BJ (cell line): ENCODE measurements at regions not wholly inside any gene's neighbourhood (a gene's known extent, or its start where the extent isn't known, plus 50 kb on each side); places are given as distances from the start of the nearest gene placed in this dataset.
"Not testable (repeated sequence)": the region's sequence is repeated elsewhere in the genome, so short reads cannot be mapped to it uniquely, and the experiment has no call there.

Experiments
- CTCF ChIA-PET: fragments of 350-600 bp; formaldehyde crosslinking; extraction: SDS; loops from one replicate; lab custom pipeline; 2021; ENCODE audit warnings: antibody characterized with exemption, inconsistent platforms; lab: Yijun Ruan, JAX
- POLR2A ChIA-PET: fragments of 300-600 bp; sonication (Branson Sonifier 250); formaldehyde crosslinking; extraction: SDS; loops from one replicate; lab custom pipeline; 2021; ENCODE audit warnings: antibody characterized with exemption; lab: Charles Lee
- DNase-seq: peaks from one replicate; pipeline ENCODE4 v3.0.0-alpha.2; 2011; ENCODE audit warnings: low read depth
- H3K27me3 ChIP-seq: 2 replicates; pipeline ENCODE4 v1.6.0; 2011; ENCODE audit warnings: low read length; ENCODE audit not compliant: control insufficient read depth, insufficient read depth
- H3K36me3 ChIP-seq: 2 replicates; pipeline ENCODE4 v1.5.1; 2011; ENCODE audit warnings: low read length; ENCODE audit not compliant: control insufficient read depth, insufficient read depth
- H3K4me3 ChIP-seq: 2 replicates; pipeline ENCODE4 v1.5.1; 2011; ENCODE audit warnings: low read depth, mild to moderate bottlenecking, control low read depth, low read length
- TF ChIP-seq, protein P1 (sequence below): IDR thresholded peaks from 2 replicates; pipeline ENCODE4 v1.5.1; 2011; ENCODE audit warnings: low read depth, mild to moderate bottlenecking, control low read depth, inconsistent platforms, low read length, moderate library complexity; ENCODE audit not compliant: insufficient read depth

DNA sequence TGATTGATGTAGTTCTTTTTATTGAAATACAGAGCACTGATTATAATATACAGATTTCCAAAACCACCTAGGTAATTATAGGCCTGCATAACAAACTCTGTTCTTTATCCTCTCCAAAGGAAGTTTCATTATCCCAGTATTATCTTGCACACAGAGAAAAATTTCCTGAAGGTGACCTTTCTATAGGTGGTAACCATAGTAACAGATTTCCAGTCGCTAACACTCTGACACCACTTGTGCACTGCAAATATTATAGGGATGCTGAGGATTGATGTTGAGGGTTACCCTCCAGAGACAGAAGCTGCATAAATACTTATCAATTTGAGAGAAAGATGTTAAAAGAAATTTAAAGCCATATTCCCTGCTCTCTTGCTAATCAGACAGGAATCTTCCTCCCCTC lies 274.5 kb upstream of the NRSN1 start:
- POLR2A ChIA-PET: no interaction called here
- CTCF ChIA-PET: no interaction called here
- DNase-seq: no peak

DNA sequence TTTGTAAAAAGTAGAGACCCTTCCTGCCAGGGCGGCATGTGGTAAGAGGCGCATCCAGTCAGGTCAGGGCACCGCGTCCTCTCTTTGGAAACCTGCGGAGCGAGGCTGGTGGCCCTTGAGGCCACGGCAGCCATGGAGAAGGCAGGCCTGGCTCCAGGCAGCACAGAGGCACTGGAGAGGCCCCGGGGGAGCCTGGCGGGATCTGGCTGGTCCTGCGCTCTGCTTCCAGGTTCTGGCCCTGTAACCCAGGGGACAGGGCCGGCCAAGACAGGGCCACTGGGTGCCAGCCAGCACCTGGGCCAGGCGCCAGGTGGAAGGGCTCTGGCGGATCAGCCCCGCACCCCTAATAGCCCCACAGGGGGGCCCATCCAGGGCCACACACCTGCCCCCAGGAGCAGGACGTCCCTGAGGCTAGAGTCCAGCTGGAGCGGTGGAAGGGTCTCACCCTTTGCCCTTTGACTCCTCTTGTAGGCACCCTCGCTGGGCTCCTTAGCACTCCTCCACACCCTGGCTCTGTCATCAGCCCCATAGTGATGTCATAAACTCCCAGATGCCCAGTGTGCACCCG lies 272.4 kb upstream of the NRSN1 start:
- H3K36me3 ChIP-seq, DNase-seq, H3K27me3 ChIP-seq, POLR2A ChIA-PET, CTCF ChIA-PET, H3K4me3 ChIP-seq: not testable (repeated sequence)

More for the DNA sequence above, 274.5 kb upstream of the NRSN1 start:
- Histone ChIP-seq H3K4me3 (no peak overlapping the region), H3K36me3 (no peaks in the 10 kb centered on the region), H3K27me3 (no peaks in the 10 kb centered on the region)
- TF ChIP-seq, protein P1, sequence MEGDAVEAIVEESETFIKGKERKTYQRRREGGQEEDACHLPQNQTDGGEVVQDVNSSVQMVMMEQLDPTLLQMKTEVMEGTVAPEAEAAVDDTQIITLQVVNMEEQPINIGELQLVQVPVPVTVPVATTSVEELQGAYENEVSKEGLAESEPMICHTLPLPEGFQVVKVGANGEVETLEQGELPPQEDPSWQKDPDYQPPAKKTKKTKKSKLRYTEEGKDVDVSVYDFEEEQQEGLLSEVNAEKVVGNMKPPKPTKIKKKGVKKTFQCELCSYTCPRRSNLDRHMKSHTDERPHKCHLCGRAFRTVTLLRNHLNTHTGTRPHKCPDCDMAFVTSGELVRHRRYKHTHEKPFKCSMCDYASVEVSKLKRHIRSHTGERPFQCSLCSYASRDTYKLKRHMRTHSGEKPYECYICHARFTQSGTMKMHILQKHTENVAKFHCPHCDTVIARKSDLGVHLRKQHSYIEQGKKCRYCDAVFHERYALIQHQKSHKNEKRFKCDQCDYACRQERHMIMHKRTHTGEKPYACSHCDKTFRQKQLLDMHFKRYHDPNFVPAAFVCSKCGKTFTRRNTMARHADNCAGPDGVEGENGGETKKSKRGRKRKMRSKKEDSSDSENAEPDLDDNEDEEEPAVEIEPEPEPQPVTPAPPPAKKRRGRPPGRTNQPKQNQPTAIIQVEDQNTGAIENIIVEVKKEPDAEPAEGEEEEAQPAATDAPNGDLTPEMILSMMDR: no peak

DNA sequence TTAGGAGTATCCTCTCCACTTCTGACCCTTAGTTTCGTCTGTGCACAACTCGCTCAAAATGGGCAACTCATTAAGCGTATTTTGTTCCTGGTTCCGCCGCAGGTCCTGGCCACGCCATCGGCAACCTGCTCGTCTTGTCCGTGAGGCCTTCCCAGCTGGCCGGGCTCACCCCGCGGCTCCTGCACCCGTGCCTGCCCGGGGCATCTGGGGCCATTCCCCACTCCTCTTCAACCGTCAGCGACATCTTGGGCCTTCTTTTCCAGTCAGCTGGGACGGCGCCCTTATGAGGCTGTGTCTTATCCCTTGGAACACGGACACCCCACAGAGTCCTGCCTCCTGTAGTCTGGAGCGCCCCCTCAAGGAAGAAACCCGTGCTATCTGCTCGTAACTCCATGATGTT lies 271.9 kb upstream of the NRSN1 start:
- POLR2A ChIA-PET, DNase-seq, H3K27me3 ChIP-seq, H3K36me3 ChIP-seq, CTCF ChIA-PET, H3K4me3 ChIP-seq: not testable (repeated sequence)

DNA sequence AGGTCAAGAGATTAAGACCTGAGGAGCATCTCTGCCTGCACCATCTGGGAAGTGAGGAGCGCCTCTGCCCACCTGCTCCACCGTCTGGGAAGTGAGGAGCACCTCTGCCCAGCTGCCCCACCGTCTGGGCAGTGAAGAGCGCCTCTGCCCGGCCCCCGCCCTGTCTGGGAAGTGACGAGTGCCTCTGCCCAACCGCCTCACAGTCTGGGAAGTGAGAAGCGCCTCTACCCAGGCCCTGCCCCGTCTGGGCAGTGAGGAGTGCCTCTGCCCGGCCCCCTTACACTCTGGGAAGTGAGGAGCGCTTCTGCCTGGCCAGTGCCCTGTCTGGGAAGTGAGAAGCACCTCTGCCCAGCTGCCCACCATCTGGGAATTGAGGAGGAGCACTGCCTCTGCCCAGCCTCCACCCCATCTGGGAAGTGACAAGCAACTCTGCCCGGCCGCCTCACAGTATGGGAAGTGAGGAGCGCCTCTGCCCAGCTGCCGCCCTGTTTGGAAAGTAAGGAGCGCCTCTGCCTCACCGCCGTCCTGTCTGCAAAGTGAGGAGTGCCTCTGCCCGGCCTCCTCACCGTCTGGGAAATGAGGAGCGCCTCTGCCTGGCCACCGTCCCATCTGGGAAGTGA lies 270.4 kb upstream of the NRSN1 start:
- TF ChIP-seq, protein P1: no peak
- no peaks in the 10 kb centered on the region for H3K36me3 ChIP-seq
- no peak for DNase-seq
- no peak overlapping the region for H3K4me3 ChIP-seq
- ChIA-PET POLR2A (no interaction called here), CTCF (no interaction called here)
- H3K27me3 ChIP-seq: no peaks in the 10 kb centered on the region

DNA sequence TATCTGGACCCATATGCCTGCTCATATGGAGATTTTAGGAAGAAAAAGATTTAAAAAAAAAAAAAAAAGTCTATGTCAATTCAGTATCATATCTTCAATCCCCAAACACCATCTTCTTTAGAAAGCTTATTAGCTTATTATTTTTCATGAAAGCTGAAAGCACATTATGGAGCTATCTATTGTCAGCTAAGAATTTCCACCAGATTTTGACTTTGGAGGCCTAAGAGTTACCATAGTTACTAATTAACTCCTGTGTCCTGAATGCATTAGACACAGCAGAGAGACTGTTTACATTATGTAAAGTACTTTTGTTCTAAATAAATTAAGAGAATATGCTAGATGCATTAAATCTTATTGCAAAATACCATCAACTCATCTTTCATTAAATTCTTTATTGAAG lies 255.5 kb upstream of the NRSN1 start:
- Histone ChIP-seq H3K27me3 (no peaks in the 10 kb centered on the region), H3K36me3 (no peaks in the 10 kb centered on the region), H3K4me3 (no peak overlapping the region)
- CTCF ChIA-PET: no interaction called here
- POLR2A ChIA-PET: no interaction called here
- no peak for DNase-seq
- TF ChIP-seq, protein P1: no peak

DNA sequence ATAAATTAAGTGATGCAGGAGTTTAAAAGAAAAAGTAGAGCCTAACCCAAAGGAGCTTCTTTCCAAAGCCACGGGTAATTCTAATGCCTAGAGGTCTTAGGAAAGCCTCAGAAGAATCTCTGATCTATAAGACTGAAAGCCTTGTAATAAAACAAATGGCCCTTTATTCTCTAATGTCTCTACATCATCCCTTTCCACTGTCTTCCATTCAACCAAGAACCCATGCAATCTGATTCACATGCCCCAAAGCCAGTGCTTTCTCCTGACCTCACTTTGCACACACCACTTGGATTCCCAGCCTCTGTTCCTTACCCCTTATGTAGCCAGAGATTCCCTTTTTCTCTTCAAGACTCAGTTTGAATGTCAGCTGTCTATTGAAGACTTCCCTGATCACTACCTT lies 252.9 kb upstream of the NRSN1 start:
- no peak for DNase-seq
- no peaks in the 10 kb centered on the region for H3K36me3 ChIP-seq
- TF ChIP-seq, protein P1: no peak
- CTCF ChIA-PET: no interaction called here
- POLR2A ChIA-PET: no interaction called here
- no peak overlapping the region for H3K4me3 ChIP-seq
- H3K27me3 ChIP-seq: no peaks in the 10 kb centered on the region
